Activated CD4-positive, alpha-beta T cell treated with anti-CD3 and anti-CD28 coated beads, Interleukin-2, amount 50 U/mL, for 16 hours (primary cell): ENCODE measurements at regions not wholly inside any gene's neighbourhood (a gene's known extent, or its start where the extent isn't known, plus 50 kb on each side); places are given as distances from the start of the nearest gene placed in this dataset.

Experiments used
- DNase-seq: peaks from one replicate; pipeline ENCODE4 v3.0.0-alpha.2; 2020

DNA sequence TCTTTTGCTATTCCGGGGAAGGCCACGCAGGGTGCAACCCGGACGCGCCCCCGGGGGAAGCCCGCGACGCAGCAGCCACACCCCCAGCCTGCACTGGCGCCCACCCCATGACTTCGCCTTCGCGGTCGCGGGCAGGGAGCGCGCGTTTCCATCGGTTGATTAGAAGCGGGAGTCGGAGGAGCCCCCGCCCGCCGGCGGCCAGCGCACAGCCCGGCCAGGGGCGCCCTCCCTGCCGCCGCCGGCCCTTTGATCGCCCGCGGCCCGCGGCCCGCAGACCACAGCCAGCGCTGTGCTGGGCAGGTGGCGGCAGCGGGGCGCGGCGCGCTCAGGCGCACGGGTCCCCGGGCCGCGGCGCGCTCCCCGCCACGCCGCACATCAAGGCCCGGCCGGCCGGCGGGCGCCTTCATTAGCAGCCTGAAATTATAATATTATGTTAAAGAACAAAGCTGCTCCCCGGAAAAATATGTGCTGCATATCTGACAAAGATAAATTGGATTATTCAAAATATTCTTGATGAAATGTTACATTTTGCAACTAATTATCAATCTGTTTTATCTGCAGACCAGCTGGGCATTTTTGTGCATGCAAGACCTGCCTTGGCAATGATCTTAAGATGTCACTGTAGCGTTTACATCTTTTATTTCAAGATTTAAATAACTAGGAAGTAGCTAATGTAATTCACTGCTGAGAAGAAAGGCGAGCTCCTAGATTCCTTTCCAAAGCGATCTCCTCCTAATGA lies 160.7 kb upstream of the MKI67 start:
- no peak for DNase-seq

GRCh38 chr10:128287921-128288320 lies 161.7 kb upstream of the MKI67 start:
- no peak for DNase-seq

DNA sequence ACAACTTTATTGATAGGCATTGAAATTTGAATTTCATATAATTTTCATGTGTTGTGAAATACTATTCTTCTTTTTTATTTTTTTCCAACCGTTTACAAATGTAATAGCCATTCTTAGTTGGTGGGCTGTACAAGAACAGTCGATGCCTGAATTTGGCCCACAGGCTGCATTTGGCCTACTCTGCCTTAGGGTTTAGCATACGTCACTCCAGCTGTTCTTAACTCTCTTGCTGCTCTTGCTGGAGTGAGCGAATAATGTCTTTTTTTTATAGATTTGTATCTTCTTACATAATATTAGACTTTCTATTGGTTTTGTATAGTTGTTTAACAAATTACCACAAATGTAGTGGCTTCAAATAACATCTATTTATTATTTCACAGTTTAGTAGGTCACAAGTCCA lies 163.4 kb upstream of the MKI67 start:
- DNase-seq = no peak

DNA sequence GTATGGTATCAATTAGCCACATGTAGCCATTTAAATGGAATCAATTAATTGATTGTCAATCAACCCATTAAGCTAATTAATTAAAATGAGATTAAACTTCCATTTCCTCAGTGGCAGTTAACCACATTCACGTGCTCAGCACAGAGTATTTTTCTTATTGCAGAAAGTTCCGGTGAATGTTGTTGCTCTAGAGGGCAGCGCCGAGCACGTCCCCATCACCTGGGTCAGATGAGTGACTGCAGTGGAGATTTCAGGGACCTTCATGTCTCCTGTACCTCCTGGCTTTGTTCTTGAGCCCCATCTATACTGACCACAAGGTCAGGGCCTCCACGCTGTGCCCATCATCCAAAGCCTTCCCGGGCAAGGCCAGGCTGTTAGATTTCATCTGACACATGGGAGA lies 168.8 kb upstream of the MKI67 start:
- DNase-seq = no peak

- no peak for DNase-seq
These were observed 170.2 kb upstream of the MKI67 start for GRCh38 chr10:128296253-128297007.

GRCh38 chr10:128297709-128298378 lies 171.6 kb upstream of the MKI67 start:
- no peak for DNase-seq

DNA sequence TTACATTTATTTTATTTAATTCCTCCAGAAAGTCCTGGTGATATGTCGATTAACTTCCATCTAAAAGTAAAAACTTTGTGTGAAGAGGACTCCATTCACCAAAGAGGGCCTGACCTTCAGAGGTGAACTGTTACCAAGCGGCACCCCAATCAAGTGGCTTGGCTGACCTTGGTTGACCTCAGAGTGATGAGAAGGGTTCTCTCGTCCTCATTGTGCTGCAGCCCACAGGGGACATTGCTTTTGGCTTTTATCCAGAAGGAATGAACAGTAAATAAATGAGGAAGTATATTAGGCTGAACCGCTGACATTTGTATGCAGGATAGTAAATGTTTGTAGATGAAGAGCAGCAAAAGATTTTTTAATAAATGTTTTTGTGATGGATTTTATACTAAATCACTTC lies 172.4 kb upstream of the MKI67 start:
- DNase-seq = no peak

GRCh38 chr10:128300290-128300824 lies 174.1 kb upstream of the MKI67 start:
- no peak for DNase-seq

DNA sequence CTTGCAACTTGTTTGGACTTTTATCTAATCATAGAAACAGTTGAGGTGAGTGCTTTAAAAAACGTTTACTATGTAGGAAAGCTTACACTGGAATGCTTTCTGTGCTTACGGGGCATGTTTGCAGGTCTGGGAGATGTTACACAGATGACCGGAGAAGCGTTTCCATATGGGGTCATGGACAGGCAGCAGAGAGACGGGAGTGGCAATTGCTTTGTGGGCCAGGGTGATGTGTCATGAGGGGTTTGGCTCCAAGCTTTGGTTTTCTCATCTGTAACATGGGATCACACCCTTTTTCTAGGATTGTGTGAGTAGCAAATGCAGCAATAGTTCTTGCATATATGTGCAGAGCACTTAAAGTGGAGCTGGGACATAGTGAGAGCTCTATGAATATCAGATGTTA lies 174.8 kb upstream of the MKI67 start:
- no peak for DNase-seq

- DNase-seq = no peak
These were observed 176.6 kb upstream of the MKI67 start for GRCh38 chr10:128302808-128303207.

DNA sequence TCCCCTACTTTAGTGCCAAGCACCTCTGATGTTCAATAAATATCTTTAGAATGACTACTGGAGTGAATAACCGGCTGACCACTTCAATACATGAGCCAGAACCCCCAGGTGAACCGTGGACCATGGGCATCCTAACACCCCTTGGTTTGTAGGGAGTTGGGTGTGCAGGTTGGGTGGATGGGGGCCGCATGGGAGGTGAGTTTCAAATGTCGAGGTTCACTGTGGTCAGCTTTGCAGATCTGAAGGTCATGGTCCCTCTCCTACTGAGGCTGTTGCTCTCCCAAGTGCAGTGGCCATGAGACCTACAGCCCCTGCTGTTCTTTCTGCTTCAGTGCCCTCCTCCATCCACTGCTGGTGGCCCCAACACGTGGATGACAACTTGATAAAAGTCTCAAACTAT lies 178.0 kb upstream of the MKI67 start:
- no peak for DNase-seq

DNA sequence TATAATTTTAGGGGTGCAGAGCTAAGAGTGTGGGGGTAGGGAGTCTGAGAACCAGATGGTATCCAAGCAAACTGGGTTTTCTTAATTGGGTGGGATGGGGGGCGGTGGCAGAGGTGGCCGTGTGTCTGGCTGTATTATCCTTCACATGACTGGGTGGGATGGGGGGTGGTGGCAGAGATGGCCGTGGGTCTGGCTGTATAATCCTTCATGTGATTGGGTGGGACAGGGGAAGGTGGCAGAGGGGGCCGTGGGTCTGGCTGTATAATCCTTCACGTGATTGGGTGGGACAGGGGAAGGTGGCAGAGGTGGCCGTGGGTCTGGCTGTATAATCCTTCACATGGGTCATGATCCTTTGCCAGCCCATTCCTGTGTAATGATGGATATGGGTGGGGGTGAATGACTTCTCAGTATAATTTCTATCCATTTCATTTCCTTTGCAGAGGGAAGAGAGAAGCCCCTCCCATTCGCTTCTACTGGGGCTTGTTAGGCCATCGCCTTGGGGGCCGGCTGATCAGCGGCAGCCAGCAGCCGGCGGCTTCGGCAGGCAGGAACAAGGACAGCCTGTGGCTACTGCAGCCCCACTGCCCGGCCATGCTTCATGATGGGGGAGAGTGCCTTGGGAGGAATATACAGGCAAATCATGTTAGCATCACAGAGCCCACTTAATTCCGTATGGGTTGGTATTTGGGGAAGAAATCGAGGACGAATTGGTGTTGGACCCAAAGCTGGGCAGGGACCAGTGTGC lies 179.6 kb upstream of the MKI67 start:
- no peak for DNase-seq

DNA sequence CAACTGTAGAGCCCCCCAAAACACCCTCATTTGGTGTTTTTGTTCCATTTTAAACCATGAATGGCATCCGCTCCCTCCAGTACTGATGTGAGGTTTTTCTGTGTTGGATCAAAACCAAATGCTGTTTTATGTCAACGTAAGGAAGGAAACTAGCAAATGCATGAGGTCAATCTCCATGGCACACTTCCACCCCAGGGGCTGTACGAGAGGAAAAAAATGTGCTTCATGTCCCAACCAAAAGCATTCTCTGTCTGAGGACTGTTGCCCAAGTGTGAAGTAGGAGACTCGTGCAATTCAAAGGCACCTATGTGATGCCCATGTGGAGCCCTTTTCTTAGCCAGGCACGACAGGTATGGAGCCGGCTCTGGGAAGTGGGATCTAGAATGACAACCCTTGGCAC lies 180.3 kb upstream of the MKI67 start:
- DNase-seq = no peak

GRCh38 chr10:128306966-128307365 lies 180.7 kb upstream of the MKI67 start:
- no peak for DNase-seq

- no peak for DNase-seq
These were observed 181.6 kb upstream of the MKI67 start for GRCh38 chr10:128307820-128308219.

- no peak for DNase-seq
These were observed 184.9 kb upstream of the MKI67 start for GRCh38 chr10:128310971-128311658.

- no peak for DNase-seq
These were observed 186.0 kb upstream of the MKI67 start for GRCh38 chr10:128312250-128312649.

GRCh38 chr10:128314686-128315085 lies 188.5 kb upstream of the MKI67 start:
- DNase-seq = no peak

DNA sequence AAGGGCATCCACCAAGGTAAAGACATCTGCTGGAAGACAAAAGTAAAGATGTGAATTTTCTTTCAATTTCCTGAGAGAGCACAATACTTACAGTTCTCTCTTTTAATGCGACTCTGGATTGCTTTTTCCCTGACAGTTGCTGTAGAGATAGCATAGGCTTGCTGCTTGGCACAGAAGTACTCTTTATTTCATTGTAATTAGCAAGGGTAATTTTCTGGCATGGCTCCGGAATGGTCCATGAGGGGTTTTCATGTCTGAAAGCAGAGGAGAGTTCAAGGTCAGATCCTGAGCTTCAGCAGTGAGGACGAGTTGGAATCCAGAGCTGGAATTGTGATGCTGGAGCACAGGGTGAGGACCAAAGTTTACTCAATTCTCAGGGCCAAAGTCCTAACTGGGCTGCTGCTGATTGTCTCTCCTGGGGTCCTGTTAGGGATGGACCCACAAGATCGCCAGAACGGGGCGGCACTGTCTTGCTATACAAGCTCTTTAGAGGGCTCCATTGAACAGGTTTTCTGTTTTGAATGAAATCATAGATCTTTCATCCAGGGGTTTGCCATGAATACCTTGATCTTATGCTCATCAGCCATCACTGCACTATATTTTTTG lies 190.0 kb upstream of the MKI67 start:
- no peak for DNase-seq

- DNase-seq = no peak
These were observed 190.7 kb upstream of the MKI67 start for GRCh38 chr10:128316925-128317324.

GRCh38 chr10:128318366-128318765 lies 192.1 kb upstream of the MKI67 start:
- no peak for DNase-seq

DNA sequence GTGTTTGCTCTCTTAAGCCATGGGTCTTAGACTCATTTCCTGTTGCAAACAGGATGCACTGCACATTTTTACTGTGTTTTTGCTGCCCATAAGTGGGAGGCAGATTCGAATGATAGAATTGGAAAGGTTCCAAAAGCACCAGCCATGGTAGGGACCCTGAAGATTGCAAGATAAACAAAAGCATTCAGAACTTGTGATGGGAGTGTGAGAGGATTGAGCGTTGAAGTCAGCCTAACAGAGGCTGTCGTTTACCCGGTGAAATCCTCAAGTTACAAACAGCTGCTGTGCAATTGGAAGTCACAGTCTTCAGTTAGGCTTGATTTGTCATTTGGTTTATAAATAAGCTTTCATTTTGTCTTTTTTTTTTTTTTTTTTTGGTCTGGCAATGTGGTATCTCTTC lies 192.7 kb upstream of the MKI67 start:
- no peak for DNase-seq
